ENCODE measurements at regions not wholly inside any gene's neighbourhood (a gene's known extent, or its start where the extent isn't known, plus 50 kb on each side); places are given as distances from the start of the nearest gene placed in this dataset.
"Not testable (repeated sequence)": the region's sequence is repeated elsewhere in the genome, so short reads cannot be mapped to it uniquely, and the experiment has no call there.

DNA sequence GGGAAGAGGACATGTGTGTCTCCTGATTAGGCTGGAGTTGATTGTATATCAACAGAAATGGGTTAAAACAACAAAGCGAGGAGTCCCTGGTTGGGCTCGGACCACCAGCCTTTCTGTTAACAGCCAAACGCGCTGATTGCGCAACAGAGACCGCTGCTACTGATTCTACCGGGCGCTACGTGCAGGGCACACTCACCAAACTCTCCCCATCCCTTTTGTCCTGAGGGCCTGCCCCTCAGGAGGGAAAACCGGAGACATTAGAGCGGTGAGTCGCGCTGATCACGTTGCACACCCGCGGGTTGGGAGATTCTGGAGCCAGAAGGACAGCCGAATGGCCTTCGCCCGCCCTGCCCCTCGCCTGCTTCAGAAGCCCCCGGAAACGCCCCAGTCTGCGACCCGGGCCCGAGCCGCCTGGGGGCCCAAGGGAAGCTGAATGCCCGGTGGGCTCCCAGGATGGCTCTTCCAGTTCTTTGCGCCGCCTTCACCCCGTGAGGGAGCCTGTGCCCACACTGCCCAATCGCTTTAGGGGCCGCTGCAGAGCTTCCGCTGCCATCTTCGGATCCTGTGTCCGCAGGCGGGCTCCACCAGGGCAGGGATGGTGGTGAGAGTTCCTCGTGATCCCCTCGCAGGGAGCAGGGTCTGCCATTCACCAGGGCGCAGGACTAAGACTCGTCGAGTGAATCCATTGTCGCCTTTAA lies 165.4 kb upstream of the NBPF11 start:
- DNase-seq (ENCODE audit: low spot score) = no peak

DNA sequence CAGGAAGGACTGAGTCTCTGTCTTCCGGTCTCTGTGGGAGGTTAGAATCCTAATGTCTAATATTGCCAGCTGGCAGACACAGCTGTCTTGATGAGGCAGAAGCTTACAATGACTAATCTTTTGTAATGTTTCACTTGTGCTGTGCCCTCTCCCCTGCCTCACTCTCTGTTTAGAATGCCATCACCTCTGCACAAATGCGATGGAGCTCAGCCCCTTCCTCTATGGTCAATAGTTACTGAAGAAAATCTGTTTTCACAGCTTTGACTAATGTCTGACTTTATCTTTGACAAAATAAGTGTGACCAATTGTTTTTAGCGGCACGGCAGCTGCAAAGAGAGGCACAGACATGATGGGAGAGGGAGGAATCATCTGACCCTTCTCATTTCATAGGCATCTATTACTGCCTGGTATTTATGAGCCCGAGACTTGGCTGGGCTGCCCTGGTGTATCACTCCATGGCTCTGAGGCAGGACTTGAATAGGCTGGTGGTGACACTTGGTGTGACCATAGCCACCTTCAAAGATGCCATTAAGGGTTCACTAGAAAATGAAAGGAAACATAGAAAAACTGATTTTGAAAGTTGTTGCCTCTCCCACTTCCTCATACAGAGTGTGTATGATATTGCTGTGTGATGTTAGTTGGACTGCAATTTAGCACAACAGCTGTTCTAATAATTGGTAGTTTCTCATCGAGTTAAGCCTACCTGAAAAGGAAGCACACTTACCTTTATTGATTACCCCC lies 163.2 kb upstream of the NBPF11 start:
- DNase-seq (ENCODE audit: low spot score) = peak; percentile 7

DNA sequence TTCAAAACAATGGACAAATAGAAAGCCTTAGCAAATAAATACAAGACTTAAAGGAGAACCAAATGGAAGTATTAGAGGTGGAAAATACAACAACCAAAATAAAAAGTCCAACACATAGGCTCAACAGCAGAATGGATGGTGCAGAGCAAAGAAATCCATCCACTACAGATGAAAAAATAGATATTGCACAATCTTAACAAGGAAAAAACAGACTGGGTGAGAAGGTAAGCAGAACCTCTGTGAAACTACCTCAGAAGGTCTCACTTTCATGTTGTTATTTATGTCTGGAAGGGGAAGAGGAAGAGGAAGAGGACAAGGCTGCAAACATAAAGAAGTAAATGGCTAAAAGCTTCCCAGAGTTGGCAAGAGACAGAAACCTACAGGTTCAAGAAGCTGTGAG lies 158.7 kb upstream of the NBPF11 start:
- DNase-seq (ENCODE audit: low spot score) = no peak

DNA sequence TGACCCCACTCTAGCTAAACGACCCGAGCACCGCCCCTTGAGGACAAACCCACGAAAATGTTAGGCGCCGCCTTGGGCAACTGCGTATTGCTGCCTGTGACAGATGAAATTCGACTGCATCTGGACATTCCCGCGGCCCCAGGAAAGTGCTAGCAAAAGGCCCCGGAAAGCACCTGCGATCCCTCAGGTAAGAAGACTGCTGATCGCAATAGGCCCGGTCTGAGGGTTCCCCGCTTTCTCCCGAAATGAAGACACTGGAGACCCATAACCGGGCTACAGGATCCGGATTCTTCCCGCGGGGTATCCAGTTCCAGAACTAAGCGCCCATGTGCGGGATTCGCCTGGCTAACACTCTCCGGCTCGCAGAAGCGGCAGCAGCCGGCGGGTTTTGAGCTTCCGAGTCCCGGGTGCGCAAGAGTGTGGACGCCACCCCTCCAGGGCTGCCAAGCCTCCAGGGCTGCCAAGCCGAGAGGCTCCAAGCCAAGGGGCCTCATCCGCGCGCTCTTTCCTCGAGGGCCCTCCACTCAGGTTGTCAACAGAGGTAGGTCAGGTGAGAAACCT lies 157.9 kb upstream of the NBPF11 start:
- DNase-seq (ENCODE audit: low spot score) = no peak

- DNase-seq (ENCODE audit: low spot score) = no peak
These were observed 156.9 kb upstream of the NBPF11 start for GRCh38 chr1:148308832-148309458.

- DNase-seq (ENCODE audit: low spot score) = no peak
These were observed 155.6 kb upstream of the NBPF11 start for GRCh38 chr1:148307583-148308185.

DNA sequence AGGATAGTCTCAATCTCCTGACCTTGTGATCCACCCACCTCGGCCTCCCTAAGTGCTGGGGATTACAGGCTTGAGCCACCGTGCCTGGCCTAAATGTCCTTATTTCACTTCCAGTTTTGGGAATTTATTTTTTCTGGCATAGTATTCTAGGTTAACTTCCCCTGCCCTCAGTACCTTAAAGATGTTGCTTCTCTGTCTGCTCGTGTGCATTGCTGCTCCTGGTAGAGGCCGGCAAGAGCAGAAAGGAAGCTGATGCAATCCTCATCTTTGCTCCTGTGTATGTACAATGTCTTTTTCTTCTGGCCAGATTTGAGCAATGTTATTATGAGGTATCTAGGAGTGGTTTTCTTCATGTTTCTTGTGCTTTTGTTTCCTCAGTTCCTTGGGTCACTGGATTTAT lies 152.9 kb upstream of the NBPF11 start:
- not testable (repeated sequence) for DNase-seq (ENCODE audit: low spot score)

- not testable (repeated sequence) for DNase-seq (ENCODE audit: low spot score)
These were observed 150.7 kb upstream of the NBPF11 start for GRCh38 chr1:148302586-148303364.

GRCh38 chr1:148297852-148298251 lies 145.8 kb upstream of the NBPF11 start:
- not testable (repeated sequence) for DNase-seq (ENCODE audit: low spot score)

DNA sequence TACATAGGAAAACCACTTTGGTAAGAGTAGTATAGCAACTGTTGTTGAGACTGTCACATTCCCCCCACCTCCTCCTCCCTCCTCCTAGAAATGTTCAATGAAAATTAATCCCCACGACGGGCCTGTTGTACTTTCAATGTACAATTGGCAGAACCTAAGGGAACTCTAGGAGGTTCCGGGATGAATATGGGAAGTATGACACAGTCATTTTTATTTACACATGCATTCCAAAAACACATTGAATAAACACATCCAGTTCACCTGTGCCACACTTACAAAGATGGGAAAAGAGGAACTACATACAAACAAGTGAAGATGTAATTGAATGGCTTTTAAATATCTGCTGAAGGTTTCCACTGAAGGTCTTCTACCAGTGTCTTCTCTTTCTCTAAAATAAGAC lies 144.4 kb upstream of the NBPF11 start:
- DNase-seq (ENCODE audit: low spot score) = no peak

DNA sequence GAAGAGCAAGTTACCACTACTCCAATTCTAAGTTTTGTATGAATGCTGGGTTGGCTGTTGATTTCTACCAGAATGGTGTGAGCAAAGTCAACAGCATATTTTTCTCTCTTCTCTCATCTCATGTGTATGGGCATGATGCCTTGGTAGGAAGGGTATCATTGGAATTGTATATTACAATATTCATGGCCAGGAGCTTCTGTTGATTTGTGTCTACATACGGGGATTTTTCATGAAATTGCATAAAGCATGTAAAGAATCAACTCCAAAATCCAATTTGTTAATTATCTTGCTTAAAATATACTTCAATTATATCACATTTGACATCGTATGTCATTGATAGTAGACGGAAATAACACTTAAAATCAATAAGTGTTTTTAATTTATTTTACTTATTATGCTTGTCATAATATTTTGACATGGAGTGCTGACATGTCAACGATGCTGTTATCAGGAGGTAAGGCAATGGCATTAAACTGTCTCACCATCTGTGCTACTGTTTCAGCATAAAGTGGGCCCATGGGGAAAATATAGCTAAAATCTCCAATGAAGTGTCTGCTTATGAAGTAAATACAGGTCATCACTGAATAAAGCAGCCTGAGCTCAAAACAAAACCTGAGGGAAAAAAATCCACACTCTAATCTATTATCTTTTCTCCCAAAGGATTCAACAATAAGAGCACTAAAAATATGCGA lies 142.2 kb upstream of the NBPF11 start:
- DNase-seq (ENCODE audit: low spot score) = no peak

DNA sequence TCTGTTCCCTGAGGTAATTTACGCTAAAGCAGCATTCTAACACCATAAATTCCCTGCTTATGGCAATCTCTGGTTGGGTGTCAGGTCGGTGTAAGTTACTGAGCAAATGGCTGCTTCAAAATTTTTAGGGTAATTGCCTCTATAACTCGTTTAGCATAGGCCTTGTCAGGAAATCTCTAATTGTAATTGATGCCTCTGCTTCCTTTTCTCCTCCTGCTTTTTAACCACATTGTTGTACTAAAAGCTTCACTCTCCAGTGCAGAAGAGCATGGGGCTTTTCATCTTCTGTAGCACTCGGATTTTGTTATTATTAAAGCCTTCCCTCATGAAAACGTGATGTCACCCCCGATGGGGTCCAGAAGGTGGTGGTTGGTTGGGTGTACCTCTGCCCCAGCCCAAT lies 141.6 kb upstream of the NBPF11 start:
- DNase-seq (ENCODE audit: low spot score) = no peak

- no peak for DNase-seq (ENCODE audit: low spot score)
These were observed 140.8 kb upstream of the NBPF11 start for GRCh38 chr1:148292915-148293314.

GRCh38 chr1:148290881-148291280 lies 138.8 kb upstream of the NBPF11 start:
- no peak for DNase-seq (ENCODE audit: low spot score)

DNA sequence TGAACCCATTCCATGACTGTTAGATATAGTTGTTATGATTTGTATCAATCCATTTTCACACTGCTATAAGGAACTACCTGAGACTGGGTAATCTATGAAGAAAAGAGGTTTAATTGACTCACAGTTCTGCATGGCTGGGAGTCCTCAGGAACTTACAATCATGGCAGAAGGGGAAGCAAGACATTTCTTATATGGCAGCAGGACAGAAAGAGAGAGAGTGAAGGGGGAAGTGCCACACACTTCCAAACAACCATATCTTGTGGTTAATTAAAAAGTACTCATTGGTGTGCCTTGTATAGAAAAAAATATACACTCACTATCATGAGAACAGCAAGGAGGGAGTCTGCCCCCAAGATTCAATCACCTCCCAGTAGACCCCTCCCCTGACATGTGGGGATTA lies 137.6 kb upstream of the NBPF11 start:
- DNase-seq (ENCODE audit: low spot score) = no peak

DNA sequence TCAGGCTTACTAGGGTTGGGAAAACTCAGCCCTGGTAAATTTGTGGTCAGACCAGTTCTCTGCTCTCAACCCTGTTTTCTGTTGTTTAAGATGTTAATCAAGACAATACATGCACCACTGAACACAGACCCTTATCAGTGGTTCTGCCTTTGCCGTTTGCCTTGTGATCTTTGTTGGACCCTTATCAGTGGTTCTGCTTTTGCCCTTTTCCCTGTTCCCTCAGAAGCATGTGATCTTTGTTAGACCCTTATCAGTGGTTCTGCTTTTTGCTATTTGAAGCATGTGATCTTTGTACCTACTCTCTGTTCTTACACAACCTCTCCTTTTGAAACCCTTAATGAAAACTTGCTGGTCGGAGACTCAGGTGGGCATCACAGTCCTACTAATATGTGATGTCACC lies 133.9 kb upstream of the NBPF11 start:
- not testable (repeated sequence) for DNase-seq (ENCODE audit: low spot score)

DNA sequence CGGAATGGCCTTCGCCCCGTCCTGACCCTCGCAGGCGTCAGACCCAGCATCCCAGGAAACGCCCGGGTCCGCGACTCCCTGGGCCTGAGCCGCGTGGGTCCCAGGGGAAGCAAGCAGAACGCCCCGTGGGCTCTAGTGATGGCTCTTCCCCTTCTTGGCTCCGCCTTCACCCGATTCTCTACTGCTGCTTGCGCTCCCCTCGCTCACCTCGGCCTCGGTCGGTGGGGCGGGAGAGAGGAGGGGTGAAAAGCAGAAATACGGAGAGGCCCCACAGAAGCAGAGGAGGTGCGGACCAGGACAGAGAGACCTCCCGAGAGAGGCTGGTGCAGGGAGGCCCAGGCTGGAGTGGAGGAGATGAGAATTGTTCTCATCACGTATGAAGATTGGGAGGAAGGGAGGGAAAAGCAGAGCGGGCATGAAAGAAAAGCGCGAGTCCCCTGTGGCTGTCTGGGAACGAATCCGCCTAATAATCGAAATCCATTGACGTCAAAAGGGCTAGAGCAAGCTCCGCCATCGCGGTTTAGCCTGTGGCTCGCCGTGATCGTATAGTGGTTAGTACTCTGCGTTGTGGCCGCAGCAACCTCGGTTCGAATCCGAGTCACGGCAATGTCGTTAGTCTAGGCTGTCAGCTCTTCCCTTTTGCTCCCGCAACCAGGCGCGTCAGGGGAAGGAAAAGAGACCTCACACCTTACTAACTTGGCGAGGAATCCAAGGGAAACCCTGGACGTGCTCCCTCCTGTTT lies 128.9 kb upstream of the NBPF11 start:
- DNase-seq (ENCODE audit: low spot score) = not testable (repeated sequence)

DNA sequence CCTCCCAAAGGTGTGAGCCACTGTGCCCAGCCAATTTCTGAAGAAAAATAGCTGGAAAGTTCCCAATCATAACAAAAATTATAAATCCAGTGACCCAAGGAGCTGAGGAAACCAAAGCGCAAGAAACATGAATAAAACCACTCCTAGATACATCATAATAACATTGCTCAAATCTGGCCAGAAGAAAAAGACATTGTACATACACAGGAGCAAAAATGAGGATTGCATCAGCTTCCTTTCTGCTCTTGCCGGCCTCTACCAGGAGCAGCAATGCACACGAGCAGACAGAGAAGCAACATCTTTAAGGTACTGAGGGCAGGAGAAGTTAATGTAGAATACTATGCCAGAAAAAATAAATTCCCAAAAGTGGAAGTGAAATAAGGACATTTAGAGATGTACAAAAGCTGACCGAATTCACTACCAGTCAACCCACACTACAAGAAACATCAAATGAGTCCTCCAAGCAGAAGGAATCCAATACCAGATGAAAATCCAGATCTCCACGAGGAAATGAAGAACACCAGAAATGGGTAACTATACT lies 127.0 kb upstream of the NBPF11 start:
- DNase-seq (ENCODE audit: low spot score) = not testable (repeated sequence)

- DNase-seq (ENCODE audit: low spot score) = peak; percentile 66
These were observed 125.8 kb upstream of the NBPF11 start for GRCh38 chr1:148277865-148278279.

GRCh38 chr1:148267066-148267465 lies 115.0 kb upstream of the NBPF11 start:
- not testable (repeated sequence) for DNase-seq (ENCODE audit: low spot score)

All from H4 (cell line).